Activated naive CD8-positive, alpha-beta T cell treated with anti-CD3 and anti-CD28 coated beads, Interleukin-2, amount 50 U/mL, for 16 hours (primary cell): ENCODE measurements at regions not wholly inside any gene's neighbourhood (a gene's known extent, or its start where the extent isn't known, plus 50 kb on each side); places are given as distances from the start of the nearest gene placed in this dataset.
"Not testable (repeated sequence)": the region's sequence is repeated elsewhere in the genome, so short reads cannot be mapped to it uniquely, and the experiment has no call there.

Experiments
- DNase-seq: peaks from one replicate; pipeline ENCODE4 v3.0.0-alpha.2; 2020; ENCODE audit warnings: low read depth, low spot score

GRCh38 chr4:189087971-189088370 is 852.7 kb upstream of the FRG1 start:
- DNase-seq = no peak

GRCh38 chr4:189088780-189089179 is 851.9 kb upstream of the FRG1 start:
- DNase-seq = no peak

GRCh38 chr4:189090174-189090814 is 850.4 kb upstream of the FRG1 start:
- no peak for DNase-seq

GRCh38 chr4:189092581-189092980 is 848.1 kb upstream of the FRG1 start:
- DNase-seq = no peak

- DNase-seq = no peak
These were observed 844.6 kb upstream of the FRG1 start for GRCh38 chr4:189096108-189096507.

- DNase-seq = no peak
These were observed 844.0 kb upstream of the FRG1 start for GRCh38 chr4:189096717-189097116.

GRCh38 chr4:189098932-189099696 is 841.6 kb upstream of the FRG1 start:
- DNase-seq = no peak

- no peak for DNase-seq
These were observed 827.2 kb upstream of the FRG1 start for GRCh38 chr4:189113389-189113888.

- DNase-seq = no peak
These were observed 823.2 kb upstream of the FRG1 start for GRCh38 chr4:189117426-189117825.

GRCh38 chr4:189121336-189121735 is 819.3 kb upstream of the FRG1 start:
- DNase-seq = no peak

GRCh38 chr4:189124149-189124758 is 816.4 kb upstream of the FRG1 start:
- no peak for DNase-seq

GRCh38 chr4:189124791-189125190 is 815.9 kb upstream of the FRG1 start:
- DNase-seq = no peak

GRCh38 chr4:189126040-189126439 is 814.6 kb upstream of the FRG1 start:
- no peak for DNase-seq

- DNase-seq = no peak
These were observed 812.3 kb upstream of the FRG1 start for GRCh38 chr4:189128341-189128740.

GRCh38 chr4:189129044-189129694 is 811.5 kb upstream of the FRG1 start:
- DNase-seq = no peak

GRCh38 chr4:189131118-189131517 is 809.6 kb upstream of the FRG1 start:
- DNase-seq = no peak

- DNase-seq = no peak
These were observed 804.2 kb upstream of the FRG1 start for GRCh38 chr4:189136462-189136861.

- DNase-seq = no peak
These were observed 797.3 kb upstream of the FRG1 start for GRCh38 chr4:189143263-189143952.

GRCh38 chr4:189147005-189147929 is 793.4 kb upstream of the FRG1 start:
- no peak for DNase-seq

- not testable (repeated sequence) for DNase-seq
These were observed 785.6 kb upstream of the FRG1 start for GRCh38 chr4:189155083-189155482.
